Hippocampal formation (tissue), 2 donors: ENCODE measurements at regions not wholly inside any gene's neighbourhood (a gene's known extent, or its start where the extent isn't known, plus 50 kb on each side); places are given as distances from the start of the nearest gene placed in this dataset.

Experiments
- DNase-seq, 2 donors: peaks; one replicate each; lab custom pipeline; 2025; lab: John Stamatoyannopoulos, UW

DNA sequence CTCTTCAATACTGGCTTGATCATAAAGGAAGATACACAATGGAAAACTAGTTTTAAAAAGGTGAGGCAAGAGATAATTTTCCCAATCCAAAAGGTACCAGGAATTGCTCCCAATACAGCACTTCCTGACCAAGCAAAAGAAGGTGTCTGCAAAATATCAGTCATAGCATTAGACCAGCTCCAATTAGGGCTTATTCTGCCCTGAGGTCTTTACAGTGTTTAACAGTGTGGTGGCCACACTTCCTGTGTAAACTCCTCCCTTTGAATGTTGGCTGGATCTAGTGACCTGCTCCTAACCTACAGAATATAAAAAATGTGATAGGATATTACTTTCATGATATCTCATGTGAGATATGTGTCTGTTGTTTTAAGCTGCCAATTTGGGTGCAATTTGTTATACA is 57.1 kb upstream of the BTN3A2 start:
- DNase-seq: no peak

DNA sequence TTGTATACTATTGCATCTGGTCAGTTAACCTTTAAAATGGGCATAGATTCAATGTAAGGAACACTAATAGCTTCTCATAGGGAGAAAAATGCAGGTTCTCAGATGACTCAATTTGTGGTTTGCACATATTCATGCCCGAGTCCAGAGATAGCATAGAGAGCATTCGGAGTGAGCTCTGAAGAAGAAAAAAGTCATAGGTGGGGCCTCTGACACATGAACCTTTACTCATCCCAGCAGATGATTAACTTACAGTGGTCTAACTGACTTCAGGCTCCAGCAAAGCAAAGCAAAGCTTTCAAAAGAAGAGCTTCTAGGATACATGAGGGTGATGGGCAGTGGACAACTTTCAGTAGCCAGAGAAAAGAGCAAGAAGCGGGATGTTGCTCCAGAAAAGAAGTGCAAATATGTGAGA is 55.3 kb upstream of the BTN3A2 start:
- DNase-seq: no peak

DNA sequence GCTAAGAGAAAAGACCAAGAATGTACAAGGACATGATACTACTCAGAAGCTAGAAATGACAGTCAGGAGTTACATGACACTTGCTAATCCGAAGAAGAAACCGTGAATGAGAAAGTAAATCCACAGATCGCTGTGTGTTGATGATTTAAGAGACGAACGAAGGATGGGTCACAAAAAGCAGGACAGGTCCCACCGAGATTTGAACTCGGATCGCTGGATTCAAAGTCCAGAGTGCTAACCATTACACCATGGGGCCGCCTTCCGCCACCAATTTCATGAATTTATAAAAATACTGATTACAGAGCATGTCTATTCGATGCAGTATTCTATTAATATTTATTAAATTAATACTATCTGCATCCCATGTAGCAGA is 54.0 kb upstream of the BTN3A2 start:
- no peak for DNase-seq

DNA sequence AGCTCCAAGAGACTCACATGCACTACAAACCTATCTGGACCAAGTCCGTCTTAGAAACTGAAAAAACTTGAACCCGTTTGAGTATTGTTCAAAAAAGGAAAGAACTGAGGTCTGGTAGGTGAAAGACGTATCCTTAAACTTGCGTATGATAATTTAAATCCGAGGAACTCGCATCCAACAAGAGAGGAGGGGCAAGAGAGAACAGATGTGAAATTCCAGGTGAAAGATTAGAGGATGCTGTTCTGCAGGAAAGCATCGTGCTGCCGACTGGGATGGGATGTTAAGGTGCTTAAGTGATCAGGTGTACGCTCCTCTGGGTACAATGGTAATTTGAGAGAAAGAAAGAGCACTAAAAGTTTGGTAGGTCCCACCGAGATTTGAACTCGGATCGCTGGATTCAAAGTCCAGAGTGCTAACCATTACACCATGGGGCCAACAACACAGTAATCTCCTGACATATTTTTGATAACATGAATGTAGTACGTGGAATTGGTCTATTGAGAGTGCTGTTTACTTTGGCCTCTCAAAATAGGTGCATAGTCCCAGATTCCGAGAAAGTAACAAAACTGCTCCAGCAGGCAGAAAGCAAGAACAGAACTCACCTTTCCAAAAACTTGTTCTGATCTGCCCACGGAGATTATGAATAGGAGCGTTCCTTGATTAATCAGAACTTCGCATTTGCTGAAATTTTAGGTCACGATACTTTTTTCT is 53.5 kb upstream of the BTN3A2 start:
- peak; percentile 14 to 43 for DNase-seq

DNA sequence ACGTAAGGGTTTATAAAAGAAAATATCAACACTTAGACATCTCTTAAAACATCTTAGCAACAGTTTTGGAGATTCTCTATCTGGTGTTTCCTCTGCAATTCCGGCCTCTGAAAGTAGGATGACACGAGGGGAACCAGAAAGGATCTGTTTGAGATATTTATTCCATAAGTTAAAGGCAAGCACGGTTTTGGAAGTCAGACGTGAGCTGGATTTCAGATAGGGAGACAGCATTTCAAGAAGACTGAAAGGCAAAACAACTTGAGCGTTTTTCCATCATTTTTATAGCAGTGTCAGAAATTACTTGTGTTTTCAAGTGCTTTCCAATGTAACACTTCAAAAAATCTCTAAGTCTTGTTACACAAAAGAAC is 52.9 kb upstream of the BTN3A2 start:
- no peak for DNase-seq

DNA sequence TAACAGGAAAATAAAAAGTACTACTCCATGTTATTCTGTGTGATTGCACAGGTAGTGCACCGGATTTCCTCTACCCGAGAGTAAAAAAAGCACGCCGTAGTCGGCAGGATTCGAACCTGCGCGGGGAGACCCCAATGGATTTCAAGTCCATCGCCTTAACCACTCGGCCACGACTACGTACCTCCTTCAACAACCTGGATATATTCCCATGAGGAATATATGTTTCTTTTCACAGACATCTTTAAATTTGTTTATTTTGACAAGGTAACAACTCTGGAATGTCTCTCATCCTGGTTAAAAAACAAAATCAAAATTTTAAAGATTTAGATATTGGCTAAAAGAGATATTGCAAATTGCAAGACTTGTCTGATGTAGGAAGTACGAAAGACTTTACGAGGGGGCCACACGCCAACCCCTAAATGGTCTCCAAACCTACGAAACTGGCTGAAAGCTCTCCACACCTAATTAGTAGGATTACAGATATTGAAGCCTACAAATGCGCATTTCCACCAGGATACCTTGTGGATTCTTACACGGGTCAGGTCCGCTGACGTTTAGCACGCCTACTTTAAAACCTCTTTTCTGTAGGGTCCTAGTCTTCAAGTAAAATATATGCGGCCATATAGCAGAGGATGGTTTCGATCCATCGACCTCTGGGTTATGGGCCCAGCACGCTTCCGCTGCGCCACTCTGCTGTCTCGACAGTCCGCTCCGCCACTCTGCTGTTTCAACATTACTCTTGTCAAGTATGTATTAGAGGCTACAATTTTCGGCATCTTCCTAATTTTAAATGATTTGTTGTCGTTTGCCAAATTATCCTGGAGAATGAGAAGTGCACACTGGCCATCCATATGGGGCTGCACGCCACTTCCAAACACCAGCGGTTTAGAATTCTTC is 52.2 kb upstream of the BTN3A2 start:
- DNase-seq: peak; percentile 76 to 79
